ENCODE measurements at regions not wholly inside any gene's neighbourhood (a gene's known extent, or its start where the extent isn't known, plus 50 kb on each side); places are given as distances from the start of the nearest gene placed in this dataset.

- TF ChIP-seq REST (IDR thresholded peaks at IDR 0.05; ENCODE audit: low read depth) (no peak), EZH2 (IDR thresholded peaks at IDR 0.05) (no peak), SRF (IDR thresholded peaks at IDR 0.05; ENCODE audit: low read depth) (no peak), CTCF (IDR thresholded peaks at IDR 0.05 in 2 of 3, conservative IDR thresholded peaks at IDR 0.05 in 1 of 3; ENCODE audit: borderline replicate concordance in 1 of 3, insufficient read depth in 1 of 3, low read depth in 2 of 3, low read length in 2 of 3) (no peak), EGR1 (IDR thresholded peaks at IDR 0.05; ENCODE audit: low read depth) (no peak), SP1 (IDR thresholded peaks at IDR 0.05; ENCODE audit: low read depth) (no peak), CBX3 (IDR thresholded peaks at IDR 0.05; ENCODE audit: low read depth) (no peak)
- no peaks in the 10 kb centered on the region for H4K20me1 ChIP-seq (ENCODE audit: insufficient read depth)
- H3K4me3 ChIP-seq (replicated peaks in 1 of 2; ENCODE audit: low read depth in 1 of 2, low read length in 2 of 2), result no peak overlapping the region
- no peaks in the 10 kb centered on the region for H3K9me2 ChIP-seq (ENCODE audit: insufficient read depth)
- no peaks in the 10 kb centered on the region for H3K36me3 ChIP-seq (ENCODE audit: control insufficient read depth in 1 of 2, insufficient read depth in 2 of 2, low read length in 2 of 2)
- no peak overlapping the region for H3K27ac ChIP-seq (ENCODE audit: low read depth, low read length)
- H3K9me3 ChIP-seq (ENCODE audit: control insufficient read depth in 1 of 2, insufficient read depth in 1 of 2, low read depth in 1 of 2, low read length in 2 of 2), result no peaks in the 10 kb centered on the region
- intact Hi-C loops (cut with micrococcal nuclease), result no loop called here
- ATAC-seq (no peak), DNase-seq (ENCODE audit: low read depth, low spot score) (no peak)
- no peaks in the 10 kb centered on the region for H3K27me3 ChIP-seq (ENCODE audit: insufficient read depth, low read length)
- CTCF ChIA-PET, result no interaction called here
- H3K79me2 ChIP-seq (ENCODE audit: insufficient read depth, low read length), result no peaks in the 10 kb centered on the region
- BruUV-seq (replicated peaks), result no TSS peak
- no peak overlapping the region for H2AFZ ChIP-seq (ENCODE audit: low read depth, low read length, poor library complexity, severe bottlenecking)
- POLR2A ChIA-PET, result no interaction called here
- RAD21 ChIA-PET (ENCODE audit: low non-redundant PET in 1 of 2, low total read pairs in 2 of 2, uncharacterized antibody in 2 of 2, unreplicated experiment in 2 of 2), result no interaction called here
- no peak overlapping the region for H3K9ac ChIP-seq (ENCODE audit: low read length)
- H3K4me2 ChIP-seq (ENCODE audit: low read length), result no peak overlapping the region
- H3K4me1 ChIP-seq (ENCODE audit: control insufficient read depth in 1 of 2, insufficient read depth in 2 of 2, low read length in 2 of 2), result no peaks in the 10 kb centered on the region
Measured at GRCh38 chr4:175290401-175290800, 372.2 kb downstream of the ADAM29 start.
